Breast epithelium (tissue), 4 donors: ENCODE measurements at regions not wholly inside any gene's neighbourhood (a gene's known extent, or its start where the extent isn't known, plus 50 kb on each side); places are given as distances from the start of the nearest gene placed in this dataset.
A peak's percentile ranks its signal among the peaks of the same experiment; 100 is the strongest.

ENCODE experiments used
- DNase-seq, 2 donors: peaks; one replicate each; pipeline ENCODE4 v3.0.0-alpha.2; 2019; ENCODE audit warnings: low spot score in 2 of 2
- H3K27ac ChIP-seq, 2 donors: fragments of 200-600 bp; sonication (generic) in 1 of 2; one replicate each; pipeline ENCODE4 v1.5.1; 2016 to 2019; ENCODE audit warnings: mild to moderate bottlenecking in 1 of 2
- H3K27me3 ChIP-seq, 2 donors: fragments of 200-600 bp; sonication (generic) in 1 of 2; one replicate each; pipeline versions ENCODE4 v1.5.1 to v1.6.0; 2017 to 2019; ENCODE audit warnings: control low read depth in 1 of 2, mild to moderate bottlenecking in 1 of 2
- H3K36me3 ChIP-seq: fragments of 200-600 bp; one replicate; pipeline ENCODE4 v1.5.1; 2019
- H3K4me1 ChIP-seq, 2 donors: fragments of 200-600 bp; sonication (generic); one replicate each; pipeline ENCODE4 v1.5.1; 2016 to 2019; ENCODE audit warnings: control low read depth in 1 of 2
- H3K4me3 ChIP-seq, 3 donors: fragments of 200-600 bp; sonication (generic); 1 replicate in 2 of 3; 2 replicates in 1 of 3; pipeline ENCODE4 v1.5.1; 2016 to 2019; ENCODE audit warnings: mild to moderate bottlenecking in 3 of 3, moderate library complexity in 2 of 3
- H3K9me3 ChIP-seq, 2 donors: fragments of 200-600 bp; sonication (generic) in 1 of 2; one replicate each; pipeline ENCODE4 v1.5.1; 2016 to 2019; ENCODE audit warnings: control low read depth in 1 of 2
- POLR2A ChIP-seq: fragments of 450-650 bp; IDR thresholded peaks from one replicate; pipeline ENCODE4 v1.6.1; 2016; ENCODE audit warnings: antibody characterized with exemption, mild to moderate bottlenecking, moderate library complexity
- POLR2AphosphoS5 ChIP-seq, 3 donors: sonication (generic); formaldehyde crosslinking; IDR thresholded peaks; one replicate each; pipeline ENCODE4 v1.6.1; 2017; ENCODE audit warnings: antibody characterized with exemption in 3 of 3
- intact Hi-C: fragments of 100-400 bp; cut with DNase I; formaldehyde crosslinking; loops from one replicate; pipeline ENCODE4 v1.15.1; 2023; ENCODE audit warnings: low total_unique reads
- TF ChIP-seq, protein P1 (sequence below), 3 donors: fragments of 450-650 bp; IDR thresholded peaks; one replicate each; pipeline ENCODE4 v1.5.1; 2016 to 2017; ENCODE audit warnings: antibody characterized with exemption in 3 of 3, mild to moderate bottlenecking in 3 of 3, moderate library complexity in 3 of 3

DNA sequence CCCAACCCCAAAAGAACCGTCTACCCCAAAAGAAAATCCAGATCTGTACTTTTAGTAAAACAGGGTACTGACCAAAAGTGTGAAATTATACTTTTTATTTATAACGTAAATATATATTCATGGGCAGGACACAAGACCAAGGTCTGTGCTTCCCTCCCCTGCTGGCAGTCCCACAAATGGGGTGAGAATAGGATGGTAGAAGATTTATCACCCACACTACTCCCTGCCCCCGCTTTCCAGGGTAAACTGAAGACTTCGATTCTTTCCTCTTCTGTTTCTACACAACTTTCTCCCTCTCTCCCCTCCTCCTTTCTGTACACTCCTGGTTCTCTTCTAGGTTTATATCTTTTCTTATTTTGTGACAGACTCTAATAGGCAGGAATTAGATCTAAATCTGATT is 79.7 kb downstream of the MDH1 start:
- no peak overlapping the region for H3K27ac ChIP-seq
- no peaks in the 10 kb centered on the region for H3K4me1 ChIP-seq
- H3K4me3 ChIP-seq: no peak overlapping the region
- no peaks in the 10 kb centered on the region for H3K27me3 ChIP-seq
- intact Hi-C loops: no loop called here
- H3K9me3 ChIP-seq: no peaks in the 10 kb centered on the region
- H3K36me3 ChIP-seq: no peaks in the 10 kb centered on the region
- TF ChIP-seq POLR2AphosphoS5 (IDR thresholded peaks at IDR 0.05) (no peak), POLR2A (no peak)
- TF ChIP-seq, protein P1, sequence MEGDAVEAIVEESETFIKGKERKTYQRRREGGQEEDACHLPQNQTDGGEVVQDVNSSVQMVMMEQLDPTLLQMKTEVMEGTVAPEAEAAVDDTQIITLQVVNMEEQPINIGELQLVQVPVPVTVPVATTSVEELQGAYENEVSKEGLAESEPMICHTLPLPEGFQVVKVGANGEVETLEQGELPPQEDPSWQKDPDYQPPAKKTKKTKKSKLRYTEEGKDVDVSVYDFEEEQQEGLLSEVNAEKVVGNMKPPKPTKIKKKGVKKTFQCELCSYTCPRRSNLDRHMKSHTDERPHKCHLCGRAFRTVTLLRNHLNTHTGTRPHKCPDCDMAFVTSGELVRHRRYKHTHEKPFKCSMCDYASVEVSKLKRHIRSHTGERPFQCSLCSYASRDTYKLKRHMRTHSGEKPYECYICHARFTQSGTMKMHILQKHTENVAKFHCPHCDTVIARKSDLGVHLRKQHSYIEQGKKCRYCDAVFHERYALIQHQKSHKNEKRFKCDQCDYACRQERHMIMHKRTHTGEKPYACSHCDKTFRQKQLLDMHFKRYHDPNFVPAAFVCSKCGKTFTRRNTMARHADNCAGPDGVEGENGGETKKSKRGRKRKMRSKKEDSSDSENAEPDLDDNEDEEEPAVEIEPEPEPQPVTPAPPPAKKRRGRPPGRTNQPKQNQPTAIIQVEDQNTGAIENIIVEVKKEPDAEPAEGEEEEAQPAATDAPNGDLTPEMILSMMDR (IDR thresholded peaks at IDR 0.05): no peak
- DNase-seq: no peak

DNA sequence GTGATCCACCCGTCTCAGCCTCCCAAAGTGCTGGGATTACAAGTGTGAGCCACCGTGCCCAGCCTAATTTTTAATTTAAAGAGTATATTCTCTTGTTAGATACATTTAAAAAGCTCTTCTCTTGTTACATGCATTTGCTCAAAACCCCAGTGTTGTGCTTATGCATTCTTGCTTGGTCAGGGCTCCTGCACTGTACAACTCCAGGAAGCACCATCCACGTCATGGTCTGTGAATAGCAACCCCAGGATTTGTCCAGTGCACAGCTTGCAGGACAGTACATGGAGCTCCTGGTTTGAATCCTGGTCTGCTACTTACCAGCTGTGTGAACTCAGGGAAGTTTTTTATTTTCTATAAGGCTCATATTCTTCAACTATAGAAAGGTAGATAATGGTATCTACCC is 80.8 kb downstream of the MDH1 start:
- no peaks in the 10 kb centered on the region for H3K9me3 ChIP-seq
- H3K4me1 ChIP-seq: no peaks in the 10 kb centered on the region
- H3K27me3 ChIP-seq: no peaks in the 10 kb centered on the region
- DNase-seq: no peak
- no peak overlapping the region for H3K4me3 ChIP-seq
- H3K27ac ChIP-seq: no peak overlapping the region
- intact Hi-C loops: no loop called here
- TF ChIP-seq, protein P1 (IDR thresholded peaks at IDR 0.05): no peak
- TF ChIP-seq POLR2A: no peak
- no peak for TF ChIP-seq POLR2AphosphoS5 (IDR thresholded peaks at IDR 0.05)
- no peaks in the 10 kb centered on the region for H3K36me3 ChIP-seq

DNA sequence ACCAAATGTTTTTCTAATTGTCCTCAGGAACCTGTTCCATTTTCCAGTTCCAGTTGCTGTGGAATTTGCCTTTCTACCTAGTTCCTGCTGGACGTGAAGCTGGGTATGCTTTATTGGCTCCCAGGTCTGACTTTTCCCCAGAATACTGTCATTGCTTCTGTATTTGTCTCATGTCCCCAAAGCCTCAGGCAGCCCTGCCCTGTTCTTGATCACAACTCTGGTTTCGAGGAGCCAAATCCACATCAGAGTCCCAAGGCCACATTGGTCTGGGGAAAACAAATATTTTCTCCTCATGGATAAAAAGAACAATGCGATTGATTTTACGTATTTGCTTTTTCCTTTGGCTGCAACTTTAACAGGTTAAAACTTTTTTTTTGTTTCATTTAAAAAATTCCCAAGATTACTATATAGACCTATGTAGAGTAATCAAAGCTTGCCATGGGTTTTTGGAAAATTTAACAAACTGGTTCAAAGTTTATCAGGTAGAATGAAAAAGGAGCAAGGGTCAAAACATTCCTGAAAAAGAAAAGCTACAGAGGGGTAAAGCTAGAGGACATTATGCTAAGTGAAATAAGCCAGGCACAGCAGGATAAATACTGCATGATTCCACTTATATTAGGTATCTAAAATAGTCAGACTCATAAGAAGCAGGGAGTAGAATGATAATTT is 85.2 kb downstream of the MDH1 start:
- Histone ChIP-seq H3K27ac (no peak overlapping the region), H3K27me3 (no peaks in the 10 kb centered on the region), H3K36me3 (no peaks in the 10 kb centered on the region), H3K4me1 (no peaks in the 10 kb centered on the region), H3K9me3 (no peaks in the 10 kb centered on the region), H3K4me3 (no peak overlapping the region)
- intact Hi-C loops: no loop called here
- DNase-seq: peak in 1 of 2 donors; percentile 35
- TF ChIP-seq, protein P1 (IDR thresholded peaks at IDR 0.05): no peak
- TF ChIP-seq POLR2AphosphoS5 (IDR thresholded peaks at IDR 0.05): no peak
- TF ChIP-seq POLR2A: no peak

DNA sequence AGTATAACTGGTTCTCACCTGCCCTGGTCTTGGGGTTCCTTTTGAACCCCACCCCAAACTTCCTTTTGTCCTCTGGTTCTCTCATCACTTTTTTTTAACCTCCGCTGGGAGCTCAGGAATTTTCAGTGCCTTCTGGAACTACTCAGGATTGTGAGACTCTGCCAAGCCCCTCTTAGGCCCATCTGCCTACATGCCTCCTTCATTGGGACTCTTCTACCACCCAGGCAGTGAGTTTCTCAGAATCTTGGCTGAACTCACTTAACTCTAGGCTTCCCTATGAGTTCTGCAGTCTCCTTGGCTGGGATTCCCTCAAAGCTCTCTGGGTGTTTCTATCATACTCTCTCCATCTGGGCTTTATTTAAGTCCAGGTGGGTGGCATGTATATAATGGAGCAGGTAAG is 86.3 kb downstream of the MDH1 start:
- no peaks in the 10 kb centered on the region for H3K36me3 ChIP-seq
- DNase-seq: no peak
- intact Hi-C loops: no loop called here
- TF ChIP-seq, protein P1 (IDR thresholded peaks at IDR 0.05): no peak
- TF ChIP-seq POLR2A (no peak), POLR2AphosphoS5 (IDR thresholded peaks at IDR 0.05) (no peak)
- no peak overlapping the region for H3K4me3 ChIP-seq
- H3K9me3 ChIP-seq: no peaks in the 10 kb centered on the region
- H3K27ac ChIP-seq: no peak overlapping the region
- no peaks in the 10 kb centered on the region for H3K4me1 ChIP-seq
- H3K27me3 ChIP-seq: no peaks in the 10 kb centered on the region

DNA sequence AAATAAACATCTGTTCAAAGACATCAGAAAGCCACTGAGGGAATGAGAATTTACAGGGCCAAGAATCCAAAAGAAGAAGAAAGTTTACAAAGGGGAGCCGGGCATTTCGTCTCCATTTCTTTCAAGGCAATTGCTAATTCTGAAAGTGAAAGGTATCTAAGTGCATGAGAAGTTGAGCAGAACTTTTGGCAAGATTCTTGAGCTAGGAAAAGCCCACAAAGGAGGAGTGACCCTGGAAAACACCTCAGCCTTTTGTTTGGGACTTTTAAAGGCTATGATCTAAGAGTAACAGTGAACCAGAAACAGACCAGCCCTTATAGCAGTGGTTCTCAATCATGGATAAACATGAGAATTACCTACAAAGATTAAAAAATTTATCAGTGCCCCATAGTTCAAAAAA is 87.4 kb downstream of the MDH1 start:
- DNase-seq: no peak
- Histone ChIP-seq H3K27ac (no peak overlapping the region), H3K4me1 (no peaks in the 10 kb centered on the region), H3K27me3 (no peaks in the 10 kb centered on the region), H3K9me3 (no peaks in the 10 kb centered on the region), H3K4me3 (no peak overlapping the region), H3K36me3 (no peaks in the 10 kb centered on the region)
- intact Hi-C loops: no loop called here
- TF ChIP-seq POLR2AphosphoS5 (IDR thresholded peaks at IDR 0.05) (no peak), POLR2A (no peak)
- TF ChIP-seq, protein P1 (IDR thresholded peaks at IDR 0.05): no peak
